ENCODE measurements at regions not wholly inside any gene's neighbourhood (a gene's known extent, or its start where the extent isn't known, plus 50 kb on each side); places are given as distances from the start of the nearest gene placed in this dataset.

DNA sequence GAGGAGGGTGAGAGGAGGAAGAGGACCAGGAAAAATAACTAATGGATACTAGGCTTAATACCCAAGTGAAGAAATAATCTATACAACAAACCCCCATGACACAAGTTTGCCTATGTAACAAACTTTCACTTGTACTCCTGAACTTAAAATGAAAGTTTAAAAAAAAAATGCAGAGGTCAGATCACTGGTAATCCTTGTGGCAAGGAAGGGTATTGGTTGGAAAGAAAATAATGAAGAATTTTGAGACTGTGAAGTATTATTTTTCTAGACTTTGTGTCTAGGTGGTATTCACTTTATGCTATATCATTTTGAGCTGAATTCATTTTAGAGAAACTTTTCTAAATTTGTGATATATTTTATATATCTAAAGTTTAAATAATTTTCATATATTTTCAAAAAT, 547.5 kb downstream of the MMUT start:
- TF ChIP-seq, protein P1, sequence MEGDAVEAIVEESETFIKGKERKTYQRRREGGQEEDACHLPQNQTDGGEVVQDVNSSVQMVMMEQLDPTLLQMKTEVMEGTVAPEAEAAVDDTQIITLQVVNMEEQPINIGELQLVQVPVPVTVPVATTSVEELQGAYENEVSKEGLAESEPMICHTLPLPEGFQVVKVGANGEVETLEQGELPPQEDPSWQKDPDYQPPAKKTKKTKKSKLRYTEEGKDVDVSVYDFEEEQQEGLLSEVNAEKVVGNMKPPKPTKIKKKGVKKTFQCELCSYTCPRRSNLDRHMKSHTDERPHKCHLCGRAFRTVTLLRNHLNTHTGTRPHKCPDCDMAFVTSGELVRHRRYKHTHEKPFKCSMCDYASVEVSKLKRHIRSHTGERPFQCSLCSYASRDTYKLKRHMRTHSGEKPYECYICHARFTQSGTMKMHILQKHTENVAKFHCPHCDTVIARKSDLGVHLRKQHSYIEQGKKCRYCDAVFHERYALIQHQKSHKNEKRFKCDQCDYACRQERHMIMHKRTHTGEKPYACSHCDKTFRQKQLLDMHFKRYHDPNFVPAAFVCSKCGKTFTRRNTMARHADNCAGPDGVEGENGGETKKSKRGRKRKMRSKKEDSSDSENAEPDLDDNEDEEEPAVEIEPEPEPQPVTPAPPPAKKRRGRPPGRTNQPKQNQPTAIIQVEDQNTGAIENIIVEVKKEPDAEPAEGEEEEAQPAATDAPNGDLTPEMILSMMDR (IDR thresholded peaks at IDR 0.05): no peak
- no peak for TF ChIP-seq POLR2A (IDR thresholded peaks at IDR 0.05)
